ENCODE measurements at regions not wholly inside any gene's neighbourhood (a gene's known extent, or its start where the extent isn't known, plus 50 kb on each side); places are given as distances from the start of the nearest gene placed in this dataset.

DNA sequence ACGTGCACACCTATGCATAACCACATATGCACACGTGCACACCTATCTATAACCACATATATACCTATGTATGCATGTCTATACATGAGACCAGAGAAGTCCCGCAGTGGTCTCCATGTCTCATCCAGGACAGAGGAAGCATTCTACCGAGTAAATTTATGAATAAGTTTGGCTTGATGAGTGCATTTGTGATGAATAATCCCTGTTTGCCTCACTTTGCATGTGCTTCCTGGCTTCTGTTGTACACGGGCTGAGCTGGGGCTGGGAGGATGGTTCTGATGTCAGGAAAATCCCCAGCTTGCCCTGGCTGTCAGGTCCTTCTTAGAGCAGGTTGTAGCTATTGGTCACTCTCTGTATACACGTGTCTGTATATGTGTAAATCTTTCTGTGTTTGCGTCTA, 157.6 kb upstream of the RPS6KA2 start:
- Histone ChIP-seq H2AFZ (ENCODE audit: low read length) (no peak overlapping the region), H3K23me2 (ENCODE audit: insufficient read length, low read depth, low read length, poor library complexity, severe bottlenecking) (no peaks in the 10 kb centered on the region), H3K4ac (ENCODE audit: low read depth, low read length) (no peak overlapping the region), H3K18ac (ENCODE audit: insufficient read length, low read depth, low read length) (no peak overlapping the region), H3K27ac (ENCODE audit: insufficient read length, low read depth, low read length) (no peak overlapping the region), H3K9ac (ENCODE audit: extremely low read depth, insufficient read length, low read length) (no peak overlapping the region), H2BK5ac (ENCODE audit: insufficient read length, low read length) (no peak overlapping the region), H3K4me1 (ENCODE audit: insufficient read depth, low read length) (no peaks in the 10 kb centered on the region), H4K91ac (ENCODE audit: insufficient read length, low read depth, low read length) (no peak overlapping the region), H3K79me1 (ENCODE audit: insufficient read depth, low read depth, low read length, poor library complexity, severe bottlenecking) (no peaks in the 10 kb centered on the region), H2BK15ac (ENCODE audit: low read depth, low read length) (no peak overlapping the region), H3T11ph (ENCODE audit: low read length) (no peak overlapping the region), H3K27me3 (ENCODE audit: insufficient read depth, low read length) (no peaks in the 10 kb centered on the region), H2BK12ac (ENCODE audit: insufficient read length, low read depth, low read length) (no peak overlapping the region), H4K8ac (replicated peaks; ENCODE audit: insufficient read length, low read depth, low read length) (no peak overlapping the region), H2BK20ac (ENCODE audit: low read depth, low read length, poor library complexity, severe bottlenecking) (no peak overlapping the region), H3K9me3 (ENCODE audit: control insufficient read depth, low read depth, low read length) (no peaks in the 10 kb centered on the region), H2AK5ac (ENCODE audit: insufficient read length, low read length) (no peak overlapping the region), H4K5ac (ENCODE audit: insufficient read length, low read depth, low read length) (no peak overlapping the region), H3K23ac (ENCODE audit: insufficient read length, low read depth, low read length) (no peak overlapping the region), H3K79me2 (ENCODE audit: insufficient read depth, low read length) (no peaks in the 10 kb centered on the region), H2BK120ac (ENCODE audit: low read depth, low read length, poor library complexity, severe bottlenecking) (no peak overlapping the region), H3K4me2 (ENCODE audit: insufficient read depth, insufficient read length, low read length) (no peak overlapping the region), H4K20me1 (ENCODE audit: control insufficient read depth, insufficient read depth, insufficient read length) (no peaks in the 10 kb centered on the region), H3K56ac (ENCODE audit: insufficient read length, low read depth, low read length) (no peak overlapping the region), H3K14ac (ENCODE audit: insufficient read depth, low read length) (no peak overlapping the region)
- H3K27ac Mint-ChIP-seq, result no peak overlapping the region
- no peaks in the 10 kb centered on the region for H3K4me1 Mint-ChIP-seq
- H3K9me3 Mint-ChIP-seq, result peaks cover 9 to 18% of the 10 kb centered on the region in 2 experiments
- DNase-seq, result no peak
- H3K36me3 Mint-ChIP-seq (ENCODE audit: insufficient read depth in 1 of 3, low read depth in 3 of 3), result peaks cover 2 to 17% (median 8%) of the 10 kb centered on the region in 3 experiments; a peak in 6 of 7 replicates
- TF ChIP-seq, protein P1, sequence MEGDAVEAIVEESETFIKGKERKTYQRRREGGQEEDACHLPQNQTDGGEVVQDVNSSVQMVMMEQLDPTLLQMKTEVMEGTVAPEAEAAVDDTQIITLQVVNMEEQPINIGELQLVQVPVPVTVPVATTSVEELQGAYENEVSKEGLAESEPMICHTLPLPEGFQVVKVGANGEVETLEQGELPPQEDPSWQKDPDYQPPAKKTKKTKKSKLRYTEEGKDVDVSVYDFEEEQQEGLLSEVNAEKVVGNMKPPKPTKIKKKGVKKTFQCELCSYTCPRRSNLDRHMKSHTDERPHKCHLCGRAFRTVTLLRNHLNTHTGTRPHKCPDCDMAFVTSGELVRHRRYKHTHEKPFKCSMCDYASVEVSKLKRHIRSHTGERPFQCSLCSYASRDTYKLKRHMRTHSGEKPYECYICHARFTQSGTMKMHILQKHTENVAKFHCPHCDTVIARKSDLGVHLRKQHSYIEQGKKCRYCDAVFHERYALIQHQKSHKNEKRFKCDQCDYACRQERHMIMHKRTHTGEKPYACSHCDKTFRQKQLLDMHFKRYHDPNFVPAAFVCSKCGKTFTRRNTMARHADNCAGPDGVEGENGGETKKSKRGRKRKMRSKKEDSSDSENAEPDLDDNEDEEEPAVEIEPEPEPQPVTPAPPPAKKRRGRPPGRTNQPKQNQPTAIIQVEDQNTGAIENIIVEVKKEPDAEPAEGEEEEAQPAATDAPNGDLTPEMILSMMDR (conservative IDR thresholded peaks at IDR 0.05), result no peak
- H3K4me3 Mint-ChIP-seq, result no peak overlapping the region
- no CpG with 5 or more reads among the region's 7 CpGs for WGBS (ENCODE audit: extremely low coverage, insufficient read length, low lambda C conversion rate)
- no peaks in the 10 kb centered on the region; the same call in 1 of the 2 replicates for H3K27me3 Mint-ChIP-seq (ENCODE audit: low read depth)

Measured in H9 (cell line).